ENCODE measurements at regions not wholly inside any gene's neighbourhood (a gene's known extent, or its start where the extent isn't known, plus 50 kb on each side); places are given as distances from the start of the nearest gene placed in this dataset.

DNA sequence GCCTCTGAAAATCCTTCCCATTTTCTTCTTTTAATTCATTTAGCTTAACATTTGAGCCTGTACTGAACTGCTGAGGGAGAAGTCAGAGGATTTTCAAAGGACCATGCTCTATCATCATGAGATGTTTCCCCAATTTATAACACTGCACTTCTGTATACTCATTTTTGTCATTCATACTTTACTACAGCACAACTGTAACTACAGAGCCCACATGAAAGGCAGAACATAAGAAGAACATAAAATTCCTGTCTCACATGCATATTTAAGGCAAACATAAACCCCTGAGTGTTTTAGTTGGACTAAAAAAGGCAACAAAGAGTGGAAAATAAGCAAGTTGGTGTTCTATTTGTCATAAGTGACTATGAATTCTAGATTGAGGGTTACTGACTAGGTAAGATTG is 237.7 kb upstream of the ARPP21 start:
- no peak for TF ChIP-seq ZFX (IDR thresholded peaks at IDR 0.05)
- TF ChIP-seq, protein P1, sequence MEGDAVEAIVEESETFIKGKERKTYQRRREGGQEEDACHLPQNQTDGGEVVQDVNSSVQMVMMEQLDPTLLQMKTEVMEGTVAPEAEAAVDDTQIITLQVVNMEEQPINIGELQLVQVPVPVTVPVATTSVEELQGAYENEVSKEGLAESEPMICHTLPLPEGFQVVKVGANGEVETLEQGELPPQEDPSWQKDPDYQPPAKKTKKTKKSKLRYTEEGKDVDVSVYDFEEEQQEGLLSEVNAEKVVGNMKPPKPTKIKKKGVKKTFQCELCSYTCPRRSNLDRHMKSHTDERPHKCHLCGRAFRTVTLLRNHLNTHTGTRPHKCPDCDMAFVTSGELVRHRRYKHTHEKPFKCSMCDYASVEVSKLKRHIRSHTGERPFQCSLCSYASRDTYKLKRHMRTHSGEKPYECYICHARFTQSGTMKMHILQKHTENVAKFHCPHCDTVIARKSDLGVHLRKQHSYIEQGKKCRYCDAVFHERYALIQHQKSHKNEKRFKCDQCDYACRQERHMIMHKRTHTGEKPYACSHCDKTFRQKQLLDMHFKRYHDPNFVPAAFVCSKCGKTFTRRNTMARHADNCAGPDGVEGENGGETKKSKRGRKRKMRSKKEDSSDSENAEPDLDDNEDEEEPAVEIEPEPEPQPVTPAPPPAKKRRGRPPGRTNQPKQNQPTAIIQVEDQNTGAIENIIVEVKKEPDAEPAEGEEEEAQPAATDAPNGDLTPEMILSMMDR (conservative IDR thresholded peaks at IDR 0.05) = no peak
- H3K27ac ChIP-seq = no peak overlapping the region

DNA sequence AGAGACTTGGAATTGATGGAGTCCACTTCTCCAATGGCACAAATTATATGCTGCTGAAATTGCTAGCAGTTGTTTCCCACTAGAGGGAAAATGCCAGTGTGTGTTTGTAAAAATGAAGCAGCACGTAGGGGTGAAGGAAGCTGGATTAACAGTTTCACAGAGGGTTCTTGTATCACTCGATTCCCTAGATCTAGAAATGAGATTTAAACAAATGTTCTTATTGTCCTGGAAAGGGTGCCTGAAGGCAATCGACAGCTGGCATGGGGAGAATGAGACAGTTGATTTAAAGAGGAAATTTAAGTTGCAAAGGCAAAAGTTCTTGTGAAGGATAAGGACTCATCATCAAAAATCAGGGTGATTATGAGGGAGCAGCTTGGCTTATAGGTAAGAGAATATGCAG is 234.8 kb upstream of the ARPP21 start:
- H3K27ac ChIP-seq = no peak overlapping the region
- TF ChIP-seq, protein P1 (conservative IDR thresholded peaks at IDR 0.05) = no peak
- TF ChIP-seq ZFX (IDR thresholded peaks at IDR 0.05) = no peak

GRCh38 chr3:35408882-35409281 is 230.4 kb upstream of the ARPP21 start:
- TF ChIP-seq, protein P1 (conservative IDR thresholded peaks at IDR 0.05) = no peak
- TF ChIP-seq ZFX (IDR thresholded peaks at IDR 0.05) = no peak
- no peak overlapping the region for H3K27ac ChIP-seq

GRCh38 chr3:35409991-35410390 is 229.3 kb upstream of the ARPP21 start:
- no peak overlapping the region for H3K27ac ChIP-seq
- TF ChIP-seq, protein P1 (conservative IDR thresholded peaks at IDR 0.05) = no peak
- TF ChIP-seq ZFX (IDR thresholded peaks at IDR 0.05) = no peak

GRCh38 chr3:35413483-35413882 is 225.8 kb upstream of the ARPP21 start:
- H3K27ac ChIP-seq = no peak overlapping the region
- TF ChIP-seq, protein P1 (conservative IDR thresholded peaks at IDR 0.05) = no peak
- no peak for TF ChIP-seq ZFX (IDR thresholded peaks at IDR 0.05)

GRCh38 chr3:35417080-35417479 is 222.2 kb upstream of the ARPP21 start:
- no peak overlapping the region for H3K27ac ChIP-seq
- no peak for TF ChIP-seq ZFX (IDR thresholded peaks at IDR 0.05)
- TF ChIP-seq, protein P1 (conservative IDR thresholded peaks at IDR 0.05) = no peak

- no peak overlapping the region for H3K27ac ChIP-seq
- TF ChIP-seq, protein P1 (conservative IDR thresholded peaks at IDR 0.05) = no peak
- no peak for TF ChIP-seq ZFX (IDR thresholded peaks at IDR 0.05)
These were observed 217.2 kb upstream of the ARPP21 start for GRCh38 chr3:35422101-35422500.
